Lower lobe of right lung (tissue), 2 donors: ENCODE measurements at regions not wholly inside any gene's neighbourhood (a gene's known extent, or its start where the extent isn't known, plus 50 kb on each side); places are given as distances from the start of the nearest gene placed in this dataset.

Experiments
- ATAC-seq, 2 donors: fragments of 200-7000 bp; cut with Tn5 transposase; one replicate each; pipeline ENCODE4 v1.9.1; 2020 to 2022; ENCODE audit warnings: mild to moderate bottlenecking in 2 of 2, moderate library complexity in 2 of 2
- DNase-seq: peaks from one replicate; pipeline ENCODE4 v3.0.0-alpha.2; 2020
- H3K27ac ChIP-seq: fragments of 200-600 bp; one replicate; pipeline ENCODE4 v1.8.0; 2022
- H3K27me3 ChIP-seq: fragments of 200-600 bp; one replicate; pipeline ENCODE4 v1.8.0; 2022; ENCODE audit warnings: low read depth
- H3K36me3 ChIP-seq: fragments of 200-600 bp; one replicate; pipeline ENCODE4 v1.8.0; 2022; ENCODE audit warnings: mild to moderate bottlenecking
- H3K4me1 ChIP-seq: fragments of 200-600 bp; one replicate; pipeline ENCODE4 v1.8.0; 2022
- H3K4me3 ChIP-seq: fragments of 200-600 bp; one replicate; pipeline ENCODE4 v1.8.0; 2022; ENCODE audit warnings: mild to moderate bottlenecking
- H3K9me3 ChIP-seq: fragments of 200-600 bp; one replicate; pipeline ENCODE4 v1.8.0; 2022
- CTCF ChIP-seq: fragments of 200-600 bp; IDR thresholded peaks from one replicate; pipeline ENCODE4 v1.8.0; 2022; ENCODE audit warnings: antibody characterized with exemption, mild to moderate bottlenecking
- intact Hi-C: fragments of 100-400 bp; cut with DNase I; formaldehyde crosslinking; loops from one replicate; pipeline ENCODE4 v1.11.0; 2022
- donor health status: DM: no; HTN: yes; CAD: no; lungs with severe emphysema.

GRCh38 chr6:88544986-88545612 is 379.0 kb upstream of the CNR1 start:
- H3K4me1 ChIP-seq = no peaks in the 10 kb centered on the region
- TF ChIP-seq CTCF = no peak
- H3K36me3 ChIP-seq = no peaks in the 10 kb centered on the region
- H3K4me3 ChIP-seq = no peak overlapping the region
- intact Hi-C loops = no loop called here
- DNase-seq (no peak), ATAC-seq (no peak)
- no peaks in the 10 kb centered on the region for H3K9me3 ChIP-seq
- no peak overlapping the region for H3K27ac ChIP-seq
- H3K27me3 ChIP-seq = no peaks in the 10 kb centered on the region

GRCh38 chr6:88539295-88539764 is 373.2 kb upstream of the CNR1 start:
- TF ChIP-seq CTCF = no peak
- DNase-seq (no peak), ATAC-seq (no peak)
- Histone ChIP-seq H3K4me1 (no peaks in the 10 kb centered on the region), H3K9me3 (no peaks in the 10 kb centered on the region), H3K27ac (no peak overlapping the region), H3K27me3 (no peaks in the 10 kb centered on the region), H3K36me3 (no peaks in the 10 kb centered on the region), H3K4me3 (no peak overlapping the region)
- intact Hi-C loops = no loop called here

GRCh38 chr6:88538840-88539239 is 372.7 kb upstream of the CNR1 start:
- Histone ChIP-seq H3K36me3 (no peaks in the 10 kb centered on the region), H3K4me1 (no peaks in the 10 kb centered on the region), H3K4me3 (no peak overlapping the region), H3K27ac (no peak overlapping the region), H3K9me3 (no peaks in the 10 kb centered on the region), H3K27me3 (no peaks in the 10 kb centered on the region)
- ATAC-seq = no peak
- TF ChIP-seq CTCF = no peak
- DNase-seq = no peak
- intact Hi-C loops = no loop called here

- DNase-seq = no peak
- Histone ChIP-seq H3K4me1 (no peaks in the 10 kb centered on the region), H3K4me3 (no peak overlapping the region), H3K36me3 (no peaks in the 10 kb centered on the region), H3K27me3 (no peaks in the 10 kb centered on the region), H3K27ac (no peak overlapping the region), H3K9me3 (no peaks in the 10 kb centered on the region)
- intact Hi-C loops = no loop called here
- no peak for TF ChIP-seq CTCF
- ATAC-seq = no peak
Observed at GRCh38 chr6:88538130-88538706, 372.1 kb upstream of the CNR1 start.

GRCh38 chr6:88536071-88536625 is 370.0 kb upstream of the CNR1 start:
- Histone ChIP-seq H3K36me3 (no peaks in the 10 kb centered on the region), H3K27me3 (no peaks in the 10 kb centered on the region), H3K4me3 (no peak overlapping the region), H3K9me3 (no peaks in the 10 kb centered on the region), H3K27ac (no peak overlapping the region), H3K4me1 (no peaks in the 10 kb centered on the region)
- intact Hi-C loops = no loop called here
- no peak for DNase-seq
- no peak for TF ChIP-seq CTCF
- no peak for ATAC-seq
